Colonic mucosa (tissue), 4 donors: ENCODE measurements at regions not wholly inside any gene's neighbourhood (a gene's known extent, or its start where the extent isn't known, plus 50 kb on each side); places are given as distances from the start of the nearest gene placed in this dataset.

ENCODE experiments used
- DNase-seq: peaks from one replicate; pipeline ENCODE4 v3.0.0-alpha.2; 2020
- H3K27ac ChIP-seq: fragments of 200-600 bp; one replicate; pipeline ENCODE4 v1.8.0; 2021
- H3K27me3 ChIP-seq: fragments of 200-600 bp; one replicate; pipeline ENCODE4 v1.8.0; 2021
- H3K36me3 ChIP-seq: fragments of 200-600 bp; one replicate; pipeline ENCODE4 v1.8.0; 2021
- H3K4me1 ChIP-seq: fragments of 200-600 bp; one replicate; pipeline ENCODE4 v1.8.0; 2021; ENCODE audit warnings: mild to moderate bottlenecking
- H3K4me3 ChIP-seq: fragments of 200-600 bp; one replicate; pipeline ENCODE4 v1.8.0; 2021
- H3K9ac ChIP-seq, 2 donors: one replicate each; pipeline ENCODE4 v1.7.0; 2013; ENCODE audit warnings: control low read depth in 2 of 2, low read depth in 2 of 2, low read length in 2 of 2
- H3K9me3 ChIP-seq: fragments of 200-600 bp; one replicate; pipeline ENCODE4 v1.8.0; 2021
- CTCF ChIP-seq: fragments of 200-600 bp; IDR thresholded peaks from one replicate; pipeline ENCODE4 v1.8.0; 2022; ENCODE audit warnings: antibody characterized with exemption, mild to moderate bottlenecking
- intact Hi-C: fragments of 100-400 bp; cut with DNase I; formaldehyde crosslinking; loops from one replicate; pipeline ENCODE4 v1.14.1; 2022
- donor health status: healthy.
- donor health status: DM: no; HTN: no; CAD: no.
- donor health status: DM: no; HTN: no; CAD: no.

GRCh38 chr6:92380803-92381601 lies 1038.4 kb downstream of the EPHA7 start:
- no peak overlapping the region for H3K27ac ChIP-seq
- no peak overlapping the region for H3K9ac ChIP-seq
- no peaks in the 10 kb centered on the region for H3K9me3 ChIP-seq
- no peaks in the 10 kb centered on the region for H3K4me1 ChIP-seq
- H3K36me3 ChIP-seq, result no peaks in the 10 kb centered on the region
- H3K4me3 ChIP-seq, result no peak overlapping the region
- no peak for DNase-seq
- no peak for TF ChIP-seq CTCF
- no peaks in the 10 kb centered on the region for H3K27me3 ChIP-seq
- intact Hi-C loops, result no loop called here

GRCh38 chr6:92377137-92377536 lies 1042.2 kb downstream of the EPHA7 start:
- Histone ChIP-seq H3K27me3 (no peaks in the 10 kb centered on the region), H3K27ac (no peak overlapping the region), H3K4me3 (no peak overlapping the region), H3K9ac (no peak overlapping the region), H3K4me1 (no peaks in the 10 kb centered on the region), H3K36me3 (no peaks in the 10 kb centered on the region), H3K9me3 (no peaks in the 10 kb centered on the region)
- no peak for DNase-seq
- TF ChIP-seq CTCF, result no peak
- intact Hi-C loops, result no loop called here

GRCh38 chr6:92376691-92377090 lies 1042.7 kb downstream of the EPHA7 start:
- Histone ChIP-seq H3K27ac (no peak overlapping the region), H3K9me3 (no peaks in the 10 kb centered on the region), H3K4me3 (no peak overlapping the region), H3K9ac (no peak overlapping the region), H3K36me3 (no peaks in the 10 kb centered on the region), H3K4me1 (no peaks in the 10 kb centered on the region), H3K27me3 (no peaks in the 10 kb centered on the region)
- no peak for DNase-seq
- TF ChIP-seq CTCF, result no peak
- intact Hi-C loops, result no loop called here

GRCh38 chr6:92371211-92372208 lies 1047.8 kb downstream of the EPHA7 start:
- no peaks in the 10 kb centered on the region for H3K27me3 ChIP-seq
- no peaks in the 10 kb centered on the region for H3K9me3 ChIP-seq
- H3K4me3 ChIP-seq, result no peak overlapping the region
- no peak for DNase-seq
- H3K27ac ChIP-seq, result no peak overlapping the region
- H3K36me3 ChIP-seq, result no peaks in the 10 kb centered on the region
- TF ChIP-seq CTCF, result no peak
- intact Hi-C loops, result no loop called here
- no peaks in the 10 kb centered on the region for H3K4me1 ChIP-seq
- no peak overlapping the region for H3K9ac ChIP-seq

- no peak overlapping the region for H3K27ac ChIP-seq
- no peaks in the 10 kb centered on the region for H3K9me3 ChIP-seq
- DNase-seq, result no peak
- H3K4me3 ChIP-seq, result no peak overlapping the region
- TF ChIP-seq CTCF, result no peak
- no peaks in the 10 kb centered on the region for H3K36me3 ChIP-seq
- no peaks in the 10 kb centered on the region for H3K4me1 ChIP-seq
- intact Hi-C loops, result no loop called here
- no peaks in the 10 kb centered on the region for H3K27me3 ChIP-seq
- H3K9ac ChIP-seq, result no peak overlapping the region
Observed at GRCh38 chr6:92369309-92369708, 1050.0 kb downstream of the EPHA7 start.
